8988T (cell line): ENCODE measurements at regions not wholly inside any gene's neighbourhood (a gene's known extent, or its start where the extent isn't known, plus 50 kb on each side); places are given as distances from the start of the nearest gene placed in this dataset.
"Not testable (repeated sequence)": the region's sequence is repeated elsewhere in the genome, so short reads cannot be mapped to it uniquely, and the experiment has no call there.

ENCODE experiments used
- DNase-seq: peaks from one replicate; pipeline ENCODE4 v3.0.0; 2011

- no peak for DNase-seq
Observed at GRCh38 chr2:8505311-8505920, 176.4 kb upstream of the ID2 start.

DNA sequence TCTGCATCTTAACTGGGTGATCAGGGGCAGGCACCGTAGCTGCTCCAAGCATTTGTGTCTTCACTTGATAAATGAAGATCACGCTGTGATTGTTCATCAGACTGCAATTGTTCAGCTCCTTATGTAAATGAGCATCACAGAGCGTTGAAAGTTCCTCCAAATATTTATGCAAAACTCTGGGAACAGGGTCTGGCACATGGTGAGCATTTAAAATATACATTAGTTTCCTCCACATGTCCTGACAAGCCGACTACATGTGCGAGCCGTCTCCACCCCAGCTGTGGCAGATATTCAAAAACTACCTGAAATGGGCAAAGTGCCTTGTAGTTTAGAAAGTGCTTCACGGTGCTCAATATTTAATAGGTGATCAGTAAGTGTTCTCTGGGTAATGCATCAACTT is 175.1 kb upstream of the ID2 start:
- DNase-seq = no peak

DNA sequence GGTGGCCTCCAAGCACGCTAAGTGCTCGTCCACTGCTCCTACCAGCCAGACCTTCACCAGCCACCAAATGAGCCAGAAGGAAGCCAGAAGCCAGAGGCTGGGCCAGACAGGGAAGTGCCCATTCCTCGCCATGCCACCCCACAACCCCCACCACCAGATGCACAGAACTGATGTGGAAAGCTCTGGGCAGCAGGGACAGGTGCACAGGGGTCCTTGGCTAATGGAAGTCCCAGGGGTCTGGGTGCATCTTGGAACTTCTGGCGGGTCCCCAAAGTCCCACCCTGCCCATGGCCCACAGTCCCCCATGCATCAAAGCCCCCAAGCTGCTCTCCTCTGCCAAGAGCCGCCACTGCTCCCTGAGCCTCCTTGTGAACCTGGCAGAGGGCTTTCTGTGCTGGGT is 173.1 kb upstream of the ID2 start:
- DNase-seq = no peak

DNA sequence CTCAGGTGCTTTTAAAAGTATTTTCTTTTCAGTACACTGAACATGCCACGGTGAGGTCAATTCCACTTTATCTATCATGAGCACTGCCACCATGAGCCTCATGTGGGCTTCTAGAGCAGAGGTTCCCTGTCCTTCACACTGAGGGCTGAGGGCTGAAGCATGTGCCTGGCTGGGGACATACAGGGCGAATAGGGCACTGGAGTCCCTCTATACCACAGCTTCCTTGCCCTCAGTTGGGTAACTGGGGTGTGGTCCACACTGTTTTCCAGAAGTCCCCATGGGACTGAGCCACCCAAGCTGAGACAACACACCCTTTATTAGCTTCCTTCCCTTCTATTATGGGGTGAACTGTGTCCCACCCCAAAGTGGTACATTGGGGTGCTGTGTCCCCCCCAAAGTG is 172.2 kb upstream of the ID2 start:
- no peak for DNase-seq

GRCh38 chr2:8510055-8510454 is 171.8 kb upstream of the ID2 start:
- DNase-seq = not testable (repeated sequence)

DNA sequence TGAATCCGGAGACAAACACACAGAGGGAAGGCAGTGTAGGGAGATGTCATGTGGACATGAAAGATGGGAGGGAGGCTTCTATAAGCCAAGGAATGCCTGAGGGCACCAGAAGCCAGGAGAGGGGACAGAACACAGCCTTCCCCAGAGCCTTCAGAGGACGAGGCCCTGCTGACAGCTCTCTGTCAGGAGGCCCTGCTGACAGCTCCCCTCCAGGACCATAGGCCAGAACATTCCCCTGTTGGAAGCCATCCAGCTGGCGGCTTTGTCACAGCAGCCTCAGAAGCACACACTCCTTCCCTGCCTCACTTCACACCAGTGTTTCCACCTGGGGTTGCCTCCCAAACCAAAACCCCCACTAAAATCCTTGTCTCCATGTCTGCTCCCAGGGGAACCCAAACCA is 171.3 kb upstream of the ID2 start:
- DNase-seq = no peak

- no peak for DNase-seq
Observed at GRCh38 chr2:8511868-8512612, 169.8 kb upstream of the ID2 start.

GRCh38 chr2:8513601-8514273 is 168.1 kb upstream of the ID2 start:
- no peak for DNase-seq

GRCh38 chr2:8514274-8514662 is 167.6 kb upstream of the ID2 start:
- DNase-seq = no peak

- DNase-seq = no peak
Observed at GRCh38 chr2:8514796-8515758, 166.8 kb upstream of the ID2 start.

DNA sequence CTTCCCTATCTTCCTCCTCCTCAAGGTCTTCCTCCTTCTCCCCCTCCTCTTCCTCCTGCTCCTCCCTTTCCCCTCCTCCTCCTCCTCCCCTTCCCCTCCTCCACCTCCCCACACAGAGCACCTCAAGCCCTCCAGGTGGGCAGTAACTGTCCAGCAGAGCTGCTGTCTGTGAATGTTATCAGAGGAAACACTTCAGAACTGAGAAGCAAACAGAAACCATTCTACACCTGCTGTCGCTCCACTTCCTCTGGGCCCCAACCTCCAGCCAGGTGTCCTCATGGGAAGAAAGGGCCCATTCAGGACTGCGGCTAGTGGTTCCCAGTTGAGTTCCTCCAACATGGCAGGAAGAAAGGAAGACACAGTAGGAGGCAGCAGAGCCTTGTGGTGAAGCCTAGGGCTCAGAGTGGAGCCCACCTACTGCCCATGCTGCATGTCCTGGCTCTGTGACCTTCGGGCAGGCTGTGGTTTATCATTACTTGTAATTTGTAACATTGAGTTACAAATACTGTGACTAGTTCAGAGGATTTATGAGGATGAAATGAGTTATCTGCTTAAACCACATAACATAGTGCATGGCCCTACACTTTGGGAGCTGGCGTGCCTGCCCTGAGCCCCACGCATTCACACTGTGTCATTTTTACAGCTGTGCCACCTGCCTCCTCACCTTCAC is 165.9 kb upstream of the ID2 start:
- DNase-seq = no peak

GRCh38 chr2:8517850-8518498 is 163.9 kb upstream of the ID2 start:
- DNase-seq = no peak

DNA sequence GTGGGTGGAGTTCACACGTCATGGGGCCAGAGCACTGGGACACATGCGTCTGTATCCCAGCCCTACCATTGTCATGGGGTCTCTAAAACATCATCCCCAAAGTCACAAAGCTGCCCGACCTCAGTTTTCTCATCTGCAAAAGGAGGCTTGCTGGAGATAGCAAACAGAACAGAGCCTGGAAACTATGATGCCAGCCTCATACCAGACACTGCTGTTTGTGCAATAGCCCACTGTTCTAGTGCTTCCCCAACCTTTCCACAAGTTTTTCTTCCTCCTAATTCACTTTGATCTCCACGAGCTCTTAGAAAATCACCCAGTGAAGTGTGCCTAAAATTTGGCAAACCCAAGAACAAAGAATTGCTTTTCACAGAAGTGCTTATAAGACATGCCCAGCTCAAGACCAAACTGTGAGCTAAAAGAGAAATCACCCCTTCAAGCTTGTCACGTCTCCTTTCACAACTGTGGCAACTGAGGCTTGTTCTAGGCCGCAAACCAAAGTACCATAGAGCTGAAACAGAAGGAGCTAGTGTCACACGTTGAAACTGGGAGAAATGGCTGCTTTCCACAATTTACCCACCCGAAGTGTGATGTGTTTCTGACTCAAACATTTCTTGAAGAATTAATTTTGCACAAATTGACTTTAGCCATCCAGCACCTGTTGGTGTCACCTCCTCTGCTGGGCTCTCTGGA is 162.7 kb upstream of the ID2 start:
- no peak for DNase-seq

DNA sequence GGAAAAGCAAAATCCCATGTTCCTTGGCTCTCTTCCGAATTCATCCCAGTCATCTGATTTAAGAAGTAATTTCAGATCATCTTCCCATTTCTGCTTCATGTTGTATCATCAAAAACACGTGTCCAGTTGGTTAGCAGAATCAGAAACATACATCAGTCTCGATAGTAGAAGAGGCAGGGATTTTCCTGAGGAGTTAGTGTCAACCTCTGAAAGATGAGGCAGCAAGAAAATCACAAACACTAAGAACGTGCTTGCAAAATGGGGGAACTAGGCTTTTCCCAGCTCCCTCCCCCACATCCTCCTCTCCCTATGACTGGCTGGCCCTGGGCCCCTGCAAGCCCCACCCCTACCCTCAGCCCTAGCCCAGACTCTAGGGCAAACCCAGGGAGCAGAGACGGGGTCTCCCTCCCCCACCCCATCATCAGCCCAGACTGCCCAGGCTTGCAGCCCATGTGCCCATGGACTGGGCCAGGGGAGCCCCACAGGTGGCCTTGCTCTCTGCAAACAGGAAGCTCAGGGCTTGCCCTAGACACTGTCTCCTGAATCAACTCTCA is 161.0 kb upstream of the ID2 start:
- DNase-seq = no peak

DNA sequence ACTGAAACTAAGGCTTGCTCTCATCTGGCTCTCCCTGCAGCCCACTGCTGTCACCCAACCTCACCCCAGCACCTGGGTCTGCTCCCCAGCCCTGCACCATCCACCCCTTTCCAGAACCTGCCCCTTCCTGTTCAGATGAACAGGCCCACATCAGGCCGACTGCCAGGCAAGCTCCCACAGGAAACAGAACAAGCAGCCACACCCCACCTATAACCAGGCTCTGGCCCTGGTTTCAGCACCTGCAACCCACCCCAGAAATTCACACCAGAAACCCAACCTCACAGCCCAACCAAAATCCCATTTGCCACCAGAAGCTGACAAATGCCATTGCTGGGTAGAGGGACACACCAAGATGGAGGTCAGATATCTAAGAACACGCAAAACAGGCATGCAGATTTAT is 159.2 kb upstream of the ID2 start:
- DNase-seq = no peak

DNA sequence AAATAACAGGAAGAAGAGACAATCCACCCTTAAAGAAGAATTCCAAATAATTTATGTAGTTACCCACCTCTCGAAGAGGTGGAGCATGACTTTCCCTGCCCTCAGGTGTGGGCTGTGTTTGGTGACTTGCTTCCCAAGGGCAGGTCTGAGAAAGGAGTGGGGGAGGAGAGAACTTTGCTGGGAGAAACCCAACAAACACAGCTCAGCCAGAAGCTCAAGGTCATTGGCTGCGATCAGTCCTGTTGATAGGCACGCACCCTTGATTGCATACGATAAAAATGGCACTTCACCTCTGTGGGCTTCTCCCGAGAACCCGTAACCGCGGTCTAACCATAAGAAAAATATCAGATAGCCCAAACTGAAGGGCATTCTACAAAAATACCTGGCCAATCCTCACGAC is 157.5 kb upstream of the ID2 start:
- no peak for DNase-seq

DNA sequence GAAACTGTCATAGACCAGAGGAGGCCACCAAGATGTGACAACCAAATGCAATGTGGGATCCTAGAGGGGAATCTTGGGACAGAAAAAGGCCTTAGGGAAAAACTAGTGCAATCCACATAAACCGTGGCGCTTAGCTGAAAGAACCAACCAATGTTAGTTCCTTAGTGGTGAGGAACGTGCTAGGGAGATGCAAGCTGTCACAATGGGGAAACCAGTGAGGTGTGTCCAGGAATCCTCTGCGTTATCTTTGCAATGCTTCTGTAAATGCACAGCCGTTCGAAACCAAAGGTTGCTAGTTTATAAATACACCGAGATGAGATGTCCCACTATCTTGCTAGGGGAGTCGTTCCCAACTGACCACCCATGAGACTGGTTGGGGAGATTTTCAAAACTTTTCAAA is 157.0 kb upstream of the ID2 start:
- no peak for DNase-seq

DNA sequence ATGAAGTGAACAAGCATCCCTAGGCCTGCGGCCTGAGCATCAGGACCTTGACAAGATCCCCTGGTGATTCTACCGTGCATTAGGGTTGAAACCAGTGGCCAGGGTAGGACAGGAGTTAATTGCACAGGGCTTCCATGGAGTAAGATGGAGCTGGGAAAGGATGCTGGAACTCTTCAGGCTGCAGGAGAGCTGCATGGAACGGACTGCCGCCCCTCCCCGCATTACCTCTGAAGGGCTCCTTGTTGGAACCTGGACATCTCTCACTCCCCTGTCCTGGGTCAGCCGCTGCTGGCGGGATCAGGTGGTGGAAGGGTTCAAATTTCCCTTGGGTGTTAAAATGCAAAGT is 156.6 kb upstream of the ID2 start:
- no peak for DNase-seq

- DNase-seq = no peak
Observed at GRCh38 chr2:8525582-8526402, 156.1 kb upstream of the ID2 start.

GRCh38 chr2:8526403-8526696 is 155.5 kb upstream of the ID2 start:
- DNase-seq = no peak

- no peak for DNase-seq
Observed at GRCh38 chr2:8527031-8527430, 154.8 kb upstream of the ID2 start.
